IMR-90 (cell line): ENCODE measurements at regions not wholly inside any gene's neighbourhood (a gene's known extent, or its start where the extent isn't known, plus 50 kb on each side); places are given as distances from the start of the nearest gene placed in this dataset.

Experiments
- ATAC-seq: fragments of 200-7000 bp; cut with Tn5 transposase; 2 replicates; pipeline ENCODE4 v1.9.1; 2020; ENCODE audit warnings: low read depth, mild to moderate bottlenecking, moderate library complexity
- BruUV-seq: library from RNA; stranded (reverse); fragments of 400-500 nt; replicated peaks from 2 replicates; lab custom pipeline; 2021; lab: Mats Ljungman, UMichigan
- CTCF ChIA-PET: fragments of 300-600 bp; formaldehyde crosslinking; extraction: SDS; loops from one replicate; lab custom pipeline; 2021; ENCODE audit warnings: antibody characterized with exemption; lab: Yijun Ruan, JAX
- POLR2A ChIA-PET: fragments of 300-600 bp; sonication (Branson Sonifier 250); formaldehyde crosslinking; loops from one replicate; lab custom pipeline; 2022; ENCODE audit warnings: antibody characterized with exemption; ENCODE audit not compliant: unreplicated experiment; lab: Charles Lee
- DNase-seq: peaks from one replicate; pipeline ENCODE4 v3.0.0; 2013
- H2AFZ ChIP-seq: replicated peaks from 2 replicates; pipeline ENCODE3; 2013; ENCODE audit warnings: low read length, mild to moderate bottlenecking; ENCODE audit not compliant: poor library complexity
- H2AK5ac ChIP-seq: 2 replicates; pipeline ENCODE4 v1.6.1; 2013; ENCODE audit warnings: low read depth, low read length, inconsistent platforms
- H2AK9ac ChIP-seq: replicated peaks from 2 replicates; pipeline ENCODE3; 2013; ENCODE audit warnings: mild to moderate bottlenecking, low read depth, low read length, moderate library complexity; ENCODE audit not compliant: poor library complexity
- H2BK120ac ChIP-seq: 2 replicates; pipeline ENCODE4 v1.6.1; 2013; ENCODE audit warnings: low read depth, low read length, inconsistent platforms
- H2BK15ac ChIP-seq: 3 replicates; pipeline ENCODE4 v1.6.1; 2013; ENCODE audit warnings: low read depth, low read length, inconsistent platforms
- H2BK20ac ChIP-seq: 2 replicates; pipeline ENCODE4 v1.6.1; 2013; ENCODE audit warnings: low read depth, mild to moderate bottlenecking, inconsistent platforms, low read length, moderate library complexity
- H2BK5ac ChIP-seq: 2 replicates; pipeline ENCODE4 v1.6.1; 2013; ENCODE audit warnings: mild to moderate bottlenecking, low read depth, low read length, inconsistent platforms; ENCODE audit not compliant: poor library complexity, severe bottlenecking
- H3K14ac ChIP-seq: replicated peaks from 2 replicates; pipeline ENCODE4 v1.6.1; 2013; ENCODE audit warnings: low read depth, low read length, inconsistent platforms
- H3K18ac ChIP-seq: 2 replicates; pipeline ENCODE4 v1.6.1; 2013; ENCODE audit warnings: low read depth, low read length, control low read depth
- H3K23ac ChIP-seq: 2 replicates; pipeline ENCODE4 v1.6.1; 2013; ENCODE audit warnings: low read depth, low read length, inconsistent platforms
- H3K27ac ChIP-seq: 2 replicates; pipeline ENCODE4 v1.5.1; 2013; ENCODE audit warnings: mild to moderate bottlenecking, control low read depth, low read length; ENCODE audit not compliant: insufficient read depth
- H3K27me3 ChIP-seq: 2 replicates; pipeline ENCODE4 v1.6.1; 2013; ENCODE audit warnings: low read length; ENCODE audit not compliant: control insufficient read depth, insufficient read depth
- H3K36me3 ChIP-seq: 2 replicates; pipeline ENCODE4 v1.6.1; 2013; ENCODE audit warnings: low read length, mixed read lengths; ENCODE audit not compliant: control insufficient read depth, insufficient read depth
- H3K4ac ChIP-seq: 2 replicates; pipeline ENCODE4 v1.6.1; 2013; ENCODE audit warnings: low read depth, low read length, inconsistent platforms
- H3K4me1 ChIP-seq: 2 replicates; pipeline ENCODE4 v1.6.1; 2013; ENCODE audit warnings: low read length, mixed read lengths; ENCODE audit not compliant: control insufficient read depth, insufficient read depth
- H3K4me2 ChIP-seq: 2 replicates; pipeline ENCODE4 v1.6.1; 2013; ENCODE audit warnings: low read depth, mild to moderate bottlenecking, control low read depth, low read length, moderate library complexity
- H3K4me3 ChIP-seq: 2 replicates; pipeline ENCODE4 v1.5.1; 2013; ENCODE audit warnings: low read depth, mild to moderate bottlenecking, control low read depth, low read length, moderate library complexity; ENCODE audit not compliant: insufficient read depth
- H3K56ac ChIP-seq: 2 replicates; pipeline ENCODE4 v1.6.1; 2013; ENCODE audit warnings: low read length, inconsistent platforms; ENCODE audit not compliant: insufficient read depth; ENCODE audit errors: extremely low read depth
- H3K79me1 ChIP-seq, 2 experiments: 2 replicates each; pipeline ENCODE4 v1.6.1; 2013; ENCODE audit warnings: low read length in 2 of 2, inconsistent platforms in 1 of 2, low read depth in 1 of 2
- H3K9ac ChIP-seq: 2 replicates; pipeline ENCODE4 v1.6.1; 2013; ENCODE audit warnings: low read depth, low read length, control low read depth
- H3K9me1 ChIP-seq: 2 replicates; pipeline ENCODE4 v1.6.1; 2013; ENCODE audit warnings: low read length, inconsistent platforms; ENCODE audit not compliant: insufficient read depth
- H3K9me3 ChIP-seq: 2 replicates; pipeline ENCODE4 v1.6.1; 2013; ENCODE audit warnings: low read length; ENCODE audit not compliant: control insufficient read depth, insufficient read depth
- H4K20me1 ChIP-seq: 2 replicates; pipeline ENCODE4 v1.6.1; 2013; ENCODE audit warnings: low read length, inconsistent platforms; ENCODE audit not compliant: insufficient read depth
- H4K5ac ChIP-seq: 2 replicates; pipeline ENCODE4 v1.6.1; 2013; ENCODE audit warnings: mild to moderate bottlenecking, low read depth, low read length, control low read depth
- H4K8ac ChIP-seq, 2 experiments: 2 replicates each; pipeline ENCODE4 v1.6.1; 2013; ENCODE audit warnings: low read depth in 2 of 2, low read length in 2 of 2, control low read depth in 1 of 2, inconsistent platforms in 1 of 2
- H4K91ac ChIP-seq: 2 replicates; pipeline ENCODE4 v1.6.1; 2013; ENCODE audit warnings: low read depth, low read length, inconsistent platforms; ENCODE audit not compliant: insufficient read depth
- NFE2L2 ChIP-seq: fragments of 150-350 bp; IDR thresholded peaks from 2 replicates; pipeline ENCODE4 v1.6.1; 2016; ENCODE audit warnings: low read depth, mild to moderate bottlenecking, low read length
- SMC3 ChIP-seq: fragments of 150-350 bp; IDR thresholded peaks from 2 replicates; pipeline ENCODE4 v1.6.1; 2016; ENCODE audit warnings: low read depth, mild to moderate bottlenecking, antibody characterized with exemption, low read length, moderate library complexity
- WGBS, 2 experiments: methylation state at CpG; one replicate each; pipeline versions ENCODE4 v1.1.5 to v1.1.7; 2013; ENCODE audit warnings: missing lambda C conversion rate in 2 of 2; ENCODE audit not compliant: insufficient read length in 1 of 2; ENCODE audit errors: extremely low coverage in 2 of 2; 5-methylcytosine and 5-hydroxymethylcytosine counted together
- dilution Hi-C: fragments of 300-500 bp; cut with HindIII; formaldehyde crosslinking; loops from one replicate; pipeline ENCODE4 v1.14.3; 2018; ENCODE audit warnings: low sequenced_read_pairs; ENCODE audit not compliant: unreplicated experiment
- in situ Hi-C: fragments of 300-500 bp; cut with MboI; formaldehyde crosslinking; loops from 3 replicates; pipeline ENCODE4 v1.14.3; 2019; ENCODE audit warnings: low sequenced_read_pairs, inconsistent platforms, mixed read lengths
- intact Hi-C: fragments of 100-400 bp; cut with micrococcal nuclease; formaldehyde crosslinking; loops from 2 replicates; pipeline ENCODE4 v1.10.0; 2022

GRCh38 chr12:127885954-127886750 lies 380.8 kb upstream of the TMEM132C start:
- dilution Hi-C loops, result no loop called here
- Histone ChIP-seq H3K36me3 (no peaks in the 10 kb centered on the region), H4K20me1 (no peaks in the 10 kb centered on the region), H3K27ac (no peak overlapping the region), H2AK5ac (no peak overlapping the region), H3K56ac (no peak overlapping the region), H2AFZ (no peak overlapping the region), H4K91ac (no peak overlapping the region), H3K27me3 (no peaks in the 10 kb centered on the region), H2BK20ac (no peak overlapping the region), H2AK9ac (no peak overlapping the region), H3K79me1 (no peaks in the 10 kb centered on the region), H3K9ac (no peak overlapping the region), H3K4ac (no peak overlapping the region), H3K23ac (no peak overlapping the region), H3K14ac (no peak overlapping the region), H2BK120ac (no peak overlapping the region), H2BK5ac (no peak overlapping the region), H3K9me3 (peaks cover 13% of the 10 kb centered on the region), H3K4me3 (no peak overlapping the region), H3K4me2 (no peak overlapping the region), H3K4me1 (no peaks in the 10 kb centered on the region), H2BK15ac (no peak overlapping the region), H3K9me1 (no peaks in the 10 kb centered on the region), H4K8ac (no peak overlapping the region), H4K5ac (no peak overlapping the region), H3K18ac (no peak overlapping the region)
- TF ChIP-seq SMC3 (no peak), NFE2L2 (no peak)
- ATAC-seq (no peak), DNase-seq (no peak)
- in situ Hi-C loops, result no loop called here
- BruUV-seq, result no TSS peak
- CTCF ChIA-PET, result no interaction called here
- no CpG with 5 or more reads among the region's 5 CpGs for WGBS, 2 experiments
- intact Hi-C loops, result no loop called here
- POLR2A ChIA-PET, result no interaction called here
